GM10266 (cell line): ENCODE measurements at regions not wholly inside any gene's neighbourhood (a gene's known extent, or its start where the extent isn't known, plus 50 kb on each side); places are given as distances from the start of the nearest gene placed in this dataset.

Experiments
- DNase-seq: peaks from one replicate; pipeline ENCODE4 v3.0.0; 2012; ENCODE audit errors: extremely low spot score
- CTCF ChIP-seq: IDR thresholded peaks from 2 replicates; pipeline ENCODE4 v1.5.1; 2012; ENCODE audit warnings: mild to moderate bottlenecking, low read depth; ENCODE audit not compliant: control insufficient read depth, insufficient read depth; ENCODE audit errors: missing control alignments

DNA sequence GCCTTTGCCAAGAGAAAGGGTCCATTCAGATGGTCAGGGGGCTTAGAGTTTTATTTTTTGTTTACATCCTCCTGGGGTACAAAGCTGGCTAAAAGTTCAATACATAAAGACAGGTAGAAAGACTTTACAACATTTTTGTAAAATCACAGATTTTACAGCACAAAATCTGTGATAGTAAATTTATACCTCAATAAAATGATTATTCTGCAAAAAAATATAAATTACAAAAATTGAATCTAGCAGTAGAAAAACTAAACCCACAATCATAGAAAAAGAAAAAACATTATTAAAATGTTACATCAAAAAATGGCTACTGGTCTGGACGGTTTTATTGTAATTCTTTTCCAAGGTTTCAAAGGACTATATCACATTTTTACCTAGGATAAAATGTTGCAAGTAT, 674.2 kb upstream of the CHAC2 start:
- TF ChIP-seq CTCF = no peak
- DNase-seq = no peak

DNA sequence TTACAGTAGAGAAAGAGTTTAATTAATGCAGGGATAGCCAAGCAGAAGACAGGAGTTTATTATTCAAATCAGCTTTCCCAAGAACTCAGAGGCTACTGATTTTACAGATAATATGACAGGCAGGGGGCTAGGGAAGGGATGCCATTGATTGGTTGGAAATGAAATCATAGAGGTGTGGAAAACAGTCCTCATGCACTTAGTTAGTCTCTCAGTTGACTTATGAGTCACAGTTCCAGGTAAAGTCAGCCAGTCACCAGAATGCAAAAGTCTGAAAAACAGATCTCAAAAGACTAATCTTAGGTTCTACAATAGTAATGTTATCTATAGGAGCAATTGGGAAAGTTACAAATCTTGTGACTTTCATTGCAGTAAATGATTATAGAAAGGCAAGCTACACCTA, 676.4 kb upstream of the CHAC2 start:
- TF ChIP-seq CTCF = no peak
- no peak for DNase-seq

GRCh38 chr2:53087874-53088461, 679.6 kb upstream of the CHAC2 start:
- no peak for DNase-seq
- TF ChIP-seq CTCF = no peak

DNA sequence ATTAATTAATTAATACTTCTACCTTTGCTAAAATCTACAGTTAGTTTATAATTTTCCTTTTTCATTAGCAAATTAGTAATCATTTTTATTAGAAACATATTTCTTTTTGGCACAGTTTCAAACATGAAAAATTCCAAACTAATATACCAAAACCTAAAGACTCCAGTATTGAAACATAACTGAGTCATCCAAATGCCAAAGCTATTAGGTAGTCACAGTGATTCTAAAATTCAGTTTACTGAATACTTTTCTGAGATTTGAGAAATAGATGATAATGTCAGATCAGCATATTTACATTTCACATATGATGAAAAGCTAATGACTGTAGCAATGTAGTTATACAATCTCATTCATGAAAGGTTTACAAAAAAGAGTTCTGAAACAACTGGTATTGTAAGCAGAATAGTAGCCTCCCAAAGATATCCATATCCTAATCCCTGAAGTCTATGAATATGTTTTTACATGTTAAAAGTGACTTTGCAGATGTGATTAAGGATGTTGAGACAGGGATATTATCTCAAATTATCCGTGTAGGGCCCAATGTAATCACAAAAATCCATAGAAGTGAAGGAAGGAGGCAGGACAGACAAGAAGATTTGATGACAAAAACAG, 680.2 kb upstream of the CHAC2 start:
- no peak for TF ChIP-seq CTCF
- no peak for DNase-seq

DNA sequence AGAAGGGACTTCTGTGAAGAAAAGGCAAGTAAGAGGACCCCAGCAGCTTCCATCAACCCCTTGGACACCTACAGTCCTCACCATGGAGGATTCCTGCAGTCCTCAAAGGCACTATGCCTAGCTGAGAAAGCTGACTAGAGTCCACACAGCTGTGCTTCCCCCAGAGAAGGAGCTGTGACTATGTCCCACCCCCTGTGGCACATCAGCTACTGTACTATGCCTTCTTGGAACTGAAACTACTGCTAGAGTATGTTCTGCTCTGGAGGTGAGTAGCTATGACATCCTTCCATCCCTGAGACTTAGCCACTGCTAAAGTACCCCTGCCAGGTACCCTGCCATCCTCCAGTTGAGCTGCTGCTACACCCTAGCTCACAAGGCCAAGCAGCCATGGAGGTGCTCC, 690.2 kb upstream of the CHAC2 start:
- DNase-seq = no peak
- no peak for TF ChIP-seq CTCF

DNA sequence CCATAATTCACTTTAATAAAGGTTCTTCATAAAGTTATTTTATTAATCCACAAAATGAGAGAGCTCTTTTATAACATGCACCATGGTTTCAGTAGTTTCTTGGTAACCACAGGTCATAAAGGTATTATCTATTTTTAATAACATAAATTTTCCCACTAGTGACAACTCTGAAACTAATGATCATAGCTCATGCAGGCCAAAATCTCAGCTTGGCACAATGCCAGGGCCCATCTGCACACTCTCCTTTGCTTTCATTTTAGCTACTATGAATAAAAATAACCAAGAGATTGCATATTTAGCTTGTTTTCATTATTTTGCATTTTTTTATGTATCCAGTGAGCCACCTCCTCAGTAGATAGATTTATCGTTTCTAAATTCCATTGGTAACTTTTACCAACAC, 691.8 kb upstream of the CHAC2 start:
- DNase-seq = no peak
- no peak for TF ChIP-seq CTCF

- DNase-seq = no peak
- no peak for TF ChIP-seq CTCF
Observed at GRCh38 chr2:53067533-53067932, 700.1 kb upstream of the CHAC2 start.
